HG02642 (cell line): ENCODE measurements at regions not wholly inside any gene's neighbourhood (a gene's known extent, or its start where the extent isn't known, plus 50 kb on each side); places are given as distances from the start of the nearest gene placed in this dataset.
"Not testable (repeated sequence)": the region's sequence is repeated elsewhere in the genome, so short reads cannot be mapped to it uniquely, and the experiment has no call there.

Source experiments
- ATAC-seq: cut with Tn5 transposase; IDR thresholded peaks from one replicate; pipeline ENCODE4 v1.9.1; 2021; ENCODE audit warnings: mild to moderate bottlenecking; ENCODE audit not compliant: unreplicated experiment, poor library complexity

- ATAC-seq, result no peak
Observed at GRCh38 chr6:14382678-14383236, 265.2 kb downstream of the CD83 start.

- no peak for ATAC-seq
Observed at GRCh38 chr6:14383393-14384174, 266.0 kb downstream of the CD83 start.

- no peak for ATAC-seq
Observed at GRCh38 chr6:14384175-14384949, 266.8 kb downstream of the CD83 start.

- no peak for ATAC-seq
Observed at GRCh38 chr6:14386263-14386662, 268.7 kb downstream of the CD83 start.

GRCh38 chr6:14386668-14387067 lies 269.1 kb downstream of the CD83 start:
- no peak for ATAC-seq

GRCh38 chr6:14388371-14388770 lies 270.8 kb downstream of the CD83 start:
- no peak for ATAC-seq

- ATAC-seq, result not testable (repeated sequence)
Observed at GRCh38 chr6:14389776-14390175, 272.2 kb downstream of the CD83 start.

- ATAC-seq, result no peak
Observed at GRCh38 chr6:14390805-14391204, 273.2 kb downstream of the CD83 start.

GRCh38 chr6:14393910-14394309 lies 276.3 kb downstream of the CD83 start:
- ATAC-seq, result no peak

- no peak for ATAC-seq
Observed at GRCh38 chr6:14396392-14396791, 278.8 kb downstream of the CD83 start.

GRCh38 chr6:14396826-14397517 lies 279.4 kb downstream of the CD83 start:
- ATAC-seq, result no peak

GRCh38 chr6:14397518-14397901 lies 279.9 kb downstream of the CD83 start:
- no peak for ATAC-seq

GRCh38 chr6:14398953-14399352 lies 281.4 kb downstream of the CD83 start:
- ATAC-seq, result no peak

- ATAC-seq, result no peak
Observed at GRCh38 chr6:14399635-14400034, 282.1 kb downstream of the CD83 start.

- no peak for ATAC-seq
Observed at GRCh38 chr6:14401246-14401645, 283.7 kb downstream of the CD83 start.

- no peak for ATAC-seq
Observed at GRCh38 chr6:14406614-14407331, 289.2 kb downstream of the CD83 start.

- ATAC-seq, result no peak
Observed at GRCh38 chr6:14408446-14408845, 290.9 kb downstream of the CD83 start.

GRCh38 chr6:14412026-14412425 lies 294.5 kb downstream of the CD83 start:
- no peak for ATAC-seq

- ATAC-seq, result no peak
Observed at GRCh38 chr6:14415452-14415851, 297.9 kb downstream of the CD83 start.

GRCh38 chr6:14417377-14417776 lies 299.8 kb downstream of the CD83 start:
- ATAC-seq, result no peak
